Kasumi-1 (cell line): ENCODE measurements at regions not wholly inside any gene's neighbourhood (a gene's known extent, or its start where the extent isn't known, plus 50 kb on each side); places are given as distances from the start of the nearest gene placed in this dataset.
"Not testable (repeated sequence)": the region's sequence is repeated elsewhere in the genome, so short reads cannot be mapped to it uniquely, and the experiment has no call there.

ENCODE experiments used
- DNase-seq, 2 experiments: peaks; one replicate each; lab custom pipeline; 2025; lab: John Stamatoyannopoulos, UW

DNA sequence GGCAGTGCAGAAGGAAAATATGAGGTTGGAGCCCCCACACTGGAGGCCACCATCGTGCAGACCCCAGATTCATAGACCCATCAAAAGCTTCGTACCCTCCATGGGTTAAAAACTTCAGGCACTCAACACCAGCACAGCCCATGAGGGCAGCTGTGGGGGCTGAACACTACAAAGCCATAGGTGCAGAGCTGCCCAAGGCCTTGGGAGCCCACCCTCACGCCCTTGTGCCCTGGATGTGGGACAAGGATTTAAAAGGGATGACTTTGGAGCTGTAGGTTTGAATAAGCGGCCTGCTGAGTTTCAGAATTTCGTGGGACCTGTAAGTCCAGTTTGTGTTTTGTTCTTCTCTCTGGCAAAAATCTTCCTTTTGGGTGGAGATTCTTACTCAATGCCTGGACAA, 747.6 kb downstream of the SPATA31A6 start:
- DNase-seq: not testable (repeated sequence)

DNA sequence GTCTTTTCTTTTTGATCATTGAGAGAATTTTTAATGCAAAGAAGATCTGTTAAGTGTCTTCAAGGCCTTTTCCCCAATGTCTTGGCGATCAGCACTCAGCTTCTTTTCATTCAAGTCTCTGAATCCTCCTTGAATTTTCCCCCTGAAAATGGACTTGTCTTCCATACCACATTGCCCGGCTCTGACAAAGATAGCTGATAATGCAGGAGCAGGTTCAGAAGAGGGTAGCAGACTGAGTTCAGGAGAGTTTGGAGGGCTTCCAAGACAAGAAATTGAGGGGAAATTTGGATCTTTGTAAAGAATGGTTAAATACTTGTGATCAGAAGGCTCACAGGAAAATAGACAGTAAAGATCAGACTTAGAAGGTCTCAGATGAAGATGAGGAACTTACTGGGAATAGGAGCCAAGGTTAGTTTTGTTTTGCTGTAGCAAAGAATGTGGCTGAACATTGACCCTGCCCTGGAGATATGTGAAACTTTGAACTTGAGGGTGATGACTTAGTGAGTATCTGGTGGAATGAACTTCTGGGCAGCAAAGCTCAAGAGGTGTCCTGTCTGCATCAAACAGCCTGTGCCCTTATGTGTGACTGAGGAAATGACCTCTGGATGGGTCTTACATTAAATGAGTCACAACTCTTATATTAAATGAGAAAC, 754.2 kb downstream of the SPATA31A6 start:
- DNase-seq: not testable (repeated sequence)

DNA sequence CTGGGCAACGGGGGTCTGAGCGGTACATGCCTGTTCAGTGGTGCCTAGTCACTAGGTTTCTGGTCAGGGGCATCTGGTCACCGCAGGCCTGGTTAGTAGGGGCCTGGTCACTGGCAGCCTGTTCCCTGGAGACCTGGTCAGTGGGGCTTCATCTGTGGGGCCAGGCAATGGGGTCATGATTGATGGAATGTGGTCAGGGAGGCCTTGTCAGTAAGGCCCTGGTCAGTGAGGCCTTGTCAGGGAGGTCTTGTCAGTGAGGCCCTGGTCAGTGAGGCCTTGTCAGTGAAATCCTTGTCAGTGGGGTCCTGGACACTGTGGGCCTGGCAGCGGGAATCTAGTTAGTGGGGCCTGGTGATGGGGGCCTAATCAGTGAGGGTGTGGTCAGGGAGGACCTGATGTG, 763.6 kb downstream of the SPATA31A6 start:
- DNase-seq: not testable (repeated sequence)

DNA sequence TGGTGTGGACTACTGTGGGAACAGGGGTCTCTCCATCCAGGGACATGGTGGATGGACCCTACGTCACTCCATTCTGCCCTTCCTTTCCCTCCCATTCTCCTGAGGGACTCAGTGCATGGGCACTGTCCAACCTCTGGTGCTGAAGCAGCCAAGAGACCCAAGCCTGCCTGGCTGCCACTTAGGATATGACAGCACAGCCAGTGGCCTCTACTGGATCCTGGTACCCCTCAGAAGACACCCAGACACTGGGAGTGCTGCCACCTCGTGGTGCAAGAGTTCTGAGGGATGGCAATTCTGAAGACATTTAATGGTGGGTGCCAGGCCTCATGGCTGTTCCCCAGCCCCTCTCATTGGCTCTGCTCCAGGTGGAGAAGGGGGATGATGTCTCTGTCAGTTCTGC, 767.8 kb downstream of the SPATA31A6 start:
- peak in 1 of 2 experiments; percentile 12 for DNase-seq

DNA sequence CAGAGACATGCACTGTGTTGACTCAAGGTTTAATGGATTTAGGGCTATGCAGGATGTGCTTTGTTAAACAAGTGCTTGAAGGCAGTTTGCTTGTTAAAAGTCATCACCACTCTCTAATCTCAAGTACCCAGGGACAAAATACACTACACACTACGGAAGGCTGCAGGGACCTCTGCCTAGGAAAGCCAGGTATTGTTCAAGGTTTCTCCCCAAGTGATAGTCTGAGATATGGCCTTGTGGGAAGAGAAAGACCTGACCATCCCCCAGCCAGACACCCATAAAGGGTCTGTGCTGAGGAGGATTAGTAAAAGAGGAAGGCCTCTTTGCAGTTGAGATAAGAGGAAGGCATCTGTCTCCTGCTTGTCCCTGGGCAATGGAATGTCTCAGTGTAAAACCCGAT, 781.7 kb downstream of the SPATA31A6 start:
- DNase-seq: not testable (repeated sequence)

DNA sequence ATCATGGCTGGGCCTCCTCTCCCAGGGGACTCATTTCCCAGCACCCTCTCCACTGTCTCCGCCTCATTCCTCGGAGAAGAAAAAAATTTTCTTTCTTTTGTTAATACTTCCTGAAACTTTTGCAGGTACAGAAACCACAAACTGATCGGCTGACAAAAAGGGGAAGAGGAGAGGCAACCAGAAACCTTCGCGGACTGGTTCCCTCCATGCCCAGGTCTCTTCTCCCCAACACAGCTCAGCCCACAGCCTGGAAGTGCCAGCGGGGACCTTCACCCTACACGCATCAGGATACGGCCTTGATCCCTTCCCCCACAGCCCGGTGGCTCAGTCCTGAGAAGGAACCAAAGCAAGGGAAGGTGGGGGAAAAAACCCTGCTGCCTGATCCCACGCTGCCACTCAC, 788.4 kb downstream of the SPATA31A6 start:
- DNase-seq: peak; percentile 18 to 34

DNA sequence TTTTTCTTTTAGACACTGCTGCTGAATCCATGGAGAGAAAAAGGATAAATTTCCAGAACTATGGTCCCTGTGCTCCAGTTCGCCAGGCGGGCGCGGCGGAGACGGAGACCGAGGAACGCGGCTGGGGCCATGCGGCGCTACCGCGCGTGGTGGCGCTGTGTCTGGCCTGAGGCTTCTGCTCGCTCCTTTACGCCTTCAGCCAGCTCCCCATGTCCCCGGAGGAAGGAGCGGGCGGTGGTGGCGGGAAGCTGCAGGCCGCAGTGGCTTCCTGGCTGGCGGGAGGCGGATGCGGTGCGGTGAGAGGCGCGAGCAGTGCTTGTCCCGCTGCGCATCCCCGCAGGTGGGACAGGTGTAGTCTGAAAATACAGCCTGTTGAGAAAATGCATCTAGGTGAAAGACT, 791.3 kb downstream of the SPATA31A6 start:
- not testable (repeated sequence) for DNase-seq

DNA sequence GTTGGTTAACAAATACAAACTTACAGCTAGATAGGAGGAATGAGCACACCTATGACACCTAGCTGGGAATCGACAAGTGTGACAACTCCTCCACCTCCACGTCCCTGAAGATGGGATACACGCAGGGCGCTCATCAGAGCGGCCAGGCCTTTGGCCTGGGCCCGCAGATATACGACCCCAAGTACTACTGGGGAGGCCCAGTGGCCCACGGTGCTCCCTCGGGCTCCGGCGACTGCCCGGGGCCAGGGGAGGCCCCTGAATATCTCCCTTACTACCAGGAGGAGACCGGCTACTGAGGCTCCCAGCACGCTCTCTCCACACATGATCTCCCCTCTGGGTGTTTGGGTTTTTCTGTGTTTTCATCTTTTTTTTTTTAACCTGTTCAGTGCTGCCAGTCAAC, 801.3 kb downstream of the SPATA31A6 start:
- not testable (repeated sequence) for DNase-seq
